Bronchial epithelial cell (primary cell): ENCODE measurements at regions not wholly inside any gene's neighbourhood (a gene's known extent, or its start where the extent isn't known, plus 50 kb on each side); places are given as distances from the start of the nearest gene placed in this dataset.

Source experiments
- DNase-seq: peaks from one replicate; pipeline ENCODE4 v3.0.0-alpha.2; 2010; ENCODE audit warnings: low read depth
- FAIRE-seq: peaks from 2 replicates; lab custom pipeline; 2011; peaks lifted over from hg19 to GRCh38; lab: Jason Lieb, UNC
- H3K27me3 ChIP-seq: 2 replicates; pipeline ENCODE4 v1.5.1; 2011; ENCODE audit warnings: low read length; ENCODE audit not compliant: control insufficient read depth, insufficient read depth
- H3K36me3 ChIP-seq: 2 replicates; pipeline ENCODE4 v1.5.1; 2011; ENCODE audit warnings: low read length; ENCODE audit not compliant: control insufficient read depth, insufficient read depth
- H3K4me3 ChIP-seq: 2 replicates; pipeline ENCODE4 v1.5.1; 2011; ENCODE audit warnings: mild to moderate bottlenecking, low read depth, low read length, control low read depth
- TF ChIP-seq, protein P1 (sequence below): IDR thresholded peaks from 2 replicates; pipeline ENCODE4 v1.5.1; 2011; ENCODE audit warnings: mild to moderate bottlenecking, moderate library complexity, low read length, control low read depth, inconsistent platforms; ENCODE audit not compliant: insufficient read depth, severe bottlenecking

DNA sequence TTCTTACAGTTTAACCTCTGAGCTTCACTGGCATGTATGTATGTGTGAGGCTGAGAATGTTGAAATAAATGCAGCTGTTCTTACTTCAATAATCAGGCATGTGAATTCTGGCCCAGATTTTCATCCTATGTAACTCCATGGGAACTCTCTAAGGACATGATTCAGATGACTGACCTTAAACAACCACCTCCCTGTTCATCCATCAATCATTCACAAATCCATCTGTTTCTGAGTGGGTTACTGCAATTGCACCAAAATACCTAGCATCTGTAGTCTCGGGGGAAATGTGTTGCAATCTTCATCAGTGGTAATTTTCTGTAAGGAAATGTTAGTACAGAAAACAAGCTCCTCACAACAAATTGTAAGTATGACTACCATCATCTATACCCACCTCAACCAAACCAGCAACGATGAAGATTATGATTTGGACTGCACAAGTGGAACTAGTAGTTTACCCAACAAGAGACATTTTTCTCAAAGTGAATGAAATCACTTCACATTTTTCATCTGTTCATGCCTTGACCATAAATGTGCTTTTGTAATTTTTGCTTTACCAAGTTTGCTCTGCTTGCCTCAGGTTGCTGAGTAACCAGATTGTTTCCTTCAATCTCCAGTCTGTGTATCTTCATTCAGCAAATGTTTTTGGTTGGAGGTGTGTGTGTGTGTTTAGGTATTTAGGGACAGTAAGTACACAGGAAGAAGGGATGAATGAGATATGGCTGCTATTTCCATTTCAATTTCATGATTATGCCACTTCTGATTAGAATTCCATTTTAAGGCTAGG is 65.7 kb upstream of the FZD8 start:
- DNase-seq (no peak), FAIRE-seq (no peak)

DNA sequence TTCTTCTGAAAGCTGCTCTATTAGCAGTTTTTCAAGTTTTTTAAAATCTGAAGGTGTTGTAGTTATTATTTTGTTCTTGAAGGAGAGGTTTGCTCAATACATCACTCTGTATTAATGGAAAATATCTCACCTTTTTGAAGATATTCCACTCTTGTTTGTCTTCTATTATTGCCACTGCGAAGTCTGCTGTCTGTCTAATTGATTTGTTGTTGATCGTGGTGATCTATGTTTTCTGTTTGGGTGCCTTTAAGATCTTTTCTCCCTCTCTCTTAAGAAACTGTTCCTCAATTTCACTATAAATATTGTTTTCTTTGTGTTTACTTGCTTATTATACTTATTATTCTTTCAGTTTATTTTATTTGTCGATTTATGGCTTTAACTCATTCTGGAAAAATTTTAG is 64.9 kb upstream of the FZD8 start:
- FAIRE-seq (no peak), DNase-seq (no peak)
- Histone ChIP-seq H3K36me3 (no peaks in the 10 kb centered on the region), H3K4me3 (no peak overlapping the region), H3K27me3 (no peaks in the 10 kb centered on the region)
- TF ChIP-seq, protein P1, sequence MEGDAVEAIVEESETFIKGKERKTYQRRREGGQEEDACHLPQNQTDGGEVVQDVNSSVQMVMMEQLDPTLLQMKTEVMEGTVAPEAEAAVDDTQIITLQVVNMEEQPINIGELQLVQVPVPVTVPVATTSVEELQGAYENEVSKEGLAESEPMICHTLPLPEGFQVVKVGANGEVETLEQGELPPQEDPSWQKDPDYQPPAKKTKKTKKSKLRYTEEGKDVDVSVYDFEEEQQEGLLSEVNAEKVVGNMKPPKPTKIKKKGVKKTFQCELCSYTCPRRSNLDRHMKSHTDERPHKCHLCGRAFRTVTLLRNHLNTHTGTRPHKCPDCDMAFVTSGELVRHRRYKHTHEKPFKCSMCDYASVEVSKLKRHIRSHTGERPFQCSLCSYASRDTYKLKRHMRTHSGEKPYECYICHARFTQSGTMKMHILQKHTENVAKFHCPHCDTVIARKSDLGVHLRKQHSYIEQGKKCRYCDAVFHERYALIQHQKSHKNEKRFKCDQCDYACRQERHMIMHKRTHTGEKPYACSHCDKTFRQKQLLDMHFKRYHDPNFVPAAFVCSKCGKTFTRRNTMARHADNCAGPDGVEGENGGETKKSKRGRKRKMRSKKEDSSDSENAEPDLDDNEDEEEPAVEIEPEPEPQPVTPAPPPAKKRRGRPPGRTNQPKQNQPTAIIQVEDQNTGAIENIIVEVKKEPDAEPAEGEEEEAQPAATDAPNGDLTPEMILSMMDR, result no peak

More for the DNA sequence above, 65.7 kb upstream of the FZD8 start:
- H3K4me3 ChIP-seq, result no peak overlapping the region
- H3K36me3 ChIP-seq, result no peaks in the 10 kb centered on the region
- no peaks in the 10 kb centered on the region for H3K27me3 ChIP-seq
- TF ChIP-seq, protein P1, result no peak

DNA sequence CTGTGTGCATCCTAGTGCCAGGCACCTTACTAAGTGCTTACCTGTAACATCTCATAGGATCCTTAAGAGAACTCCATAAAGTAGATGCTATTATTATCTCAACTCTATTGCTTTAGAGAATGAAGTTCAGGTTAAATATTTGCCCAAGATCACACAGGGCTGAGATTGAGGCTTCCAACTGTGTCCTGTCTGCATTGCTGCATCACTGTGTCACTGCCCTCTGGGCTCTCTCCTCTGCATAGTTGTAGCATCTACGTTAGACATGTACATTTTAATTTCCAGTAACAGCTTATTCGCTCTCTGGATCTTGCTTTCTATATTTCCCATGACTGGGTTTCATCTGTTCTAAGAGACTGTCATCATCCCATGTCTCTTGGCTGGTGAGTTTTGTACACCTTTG is 63.6 kb upstream of the FZD8 start:
- H3K4me3 ChIP-seq, result no peak overlapping the region
- TF ChIP-seq, protein P1, result no peak
- DNase-seq (no peak), FAIRE-seq (no peak)
- H3K36me3 ChIP-seq, result no peaks in the 10 kb centered on the region
- no peaks in the 10 kb centered on the region for H3K27me3 ChIP-seq

DNA sequence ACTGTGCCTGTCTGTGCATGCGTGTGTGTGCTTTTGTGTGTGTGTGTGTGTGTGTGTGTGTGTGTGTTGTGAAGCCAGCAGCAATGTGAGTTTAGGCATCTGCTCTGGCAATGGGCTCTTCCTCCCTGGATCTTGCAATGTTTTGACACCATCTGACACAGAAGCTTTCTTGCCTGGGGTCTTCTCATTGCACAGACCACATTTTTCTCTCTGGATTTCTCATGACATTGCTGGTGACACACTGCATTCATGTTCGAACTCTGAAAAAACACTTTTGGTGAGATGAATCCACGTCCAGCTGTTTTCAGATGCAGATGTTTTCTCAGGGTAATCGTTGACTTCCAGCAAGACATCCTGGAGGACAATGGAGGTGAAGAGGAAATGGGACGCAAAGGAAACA is 63.0 kb upstream of the FZD8 start:
- no peak for FAIRE-seq
- DNase-seq, result no peak
- Histone ChIP-seq H3K27me3 (no peaks in the 10 kb centered on the region), H3K36me3 (no peaks in the 10 kb centered on the region), H3K4me3 (no peak overlapping the region)
- TF ChIP-seq, protein P1, result no peak

DNA sequence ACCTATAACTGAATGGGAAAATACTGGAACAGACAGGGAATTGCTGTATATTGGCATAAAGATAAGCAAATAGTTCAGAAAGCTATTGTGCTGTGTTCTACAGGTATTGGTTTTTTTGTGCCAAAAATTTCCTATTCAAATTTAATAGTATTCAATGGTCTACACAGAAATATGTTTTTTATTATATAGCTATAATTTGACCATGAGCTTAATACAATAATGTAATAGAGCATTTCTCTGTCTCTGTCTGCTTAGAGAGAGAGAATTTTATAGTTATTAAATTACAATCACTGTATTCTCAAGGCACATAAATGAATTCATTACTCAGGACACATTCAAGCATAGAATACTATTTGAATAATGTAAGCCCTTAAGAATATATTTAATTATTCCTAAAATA is 62.3 kb upstream of the FZD8 start:
- TF ChIP-seq, protein P1, result no peak
- no peak for DNase-seq
- Histone ChIP-seq H3K36me3 (no peaks in the 10 kb centered on the region), H3K27me3 (no peaks in the 10 kb centered on the region), H3K4me3 (no peak overlapping the region)
- FAIRE-seq, result no peak

DNA sequence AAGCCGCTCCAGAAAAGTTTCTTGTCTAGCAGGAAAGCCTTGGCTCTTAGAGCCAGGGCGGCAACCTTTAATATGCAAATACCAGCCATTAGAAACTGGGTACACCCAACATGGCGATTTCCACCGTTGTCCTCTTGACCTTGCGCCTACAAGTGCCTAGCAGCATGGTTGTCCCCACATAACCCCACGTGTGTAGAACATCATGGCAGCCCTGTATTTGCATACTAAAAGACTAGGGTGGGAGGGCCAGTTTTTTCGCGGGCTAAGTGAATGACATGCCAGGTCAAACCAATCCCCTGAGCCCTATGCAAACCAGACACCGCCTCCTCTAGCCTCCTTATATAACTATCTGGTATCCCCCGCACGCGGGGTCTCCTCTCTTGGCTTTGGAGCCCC is 58.4 kb upstream of the FZD8 start:
- no peaks in the 10 kb centered on the region for H3K36me3 ChIP-seq
- no peaks in the 10 kb centered on the region for H3K27me3 ChIP-seq

More for the DNA sequence above, 58.4 kb upstream of the FZD8 start:
- TF ChIP-seq, protein P1, result no peak
- FAIRE-seq, result no peak
- DNase-seq, result no peak
- H3K4me3 ChIP-seq, result no peak overlapping the region
